Activated CD4-positive, CD25-positive, alpha-beta regulatory T cell treated with anti-CD3 and anti-CD28 coated beads, Interleukin-2, amount 50 U/mL, for 72 hours (primary cell): ENCODE measurements at regions not wholly inside any gene's neighbourhood (a gene's known extent, or its start where the extent isn't known, plus 50 kb on each side); places are given as distances from the start of the nearest gene placed in this dataset.

Experiments
- DNase-seq: peaks from one replicate; pipeline ENCODE4 v3.0.0; 2021

- no peak for DNase-seq
Measured at GRCh38 chrX:131910586-131910985, 112.5 kb upstream of the STK26 start.

GRCh38 chrX:131915488-131915887 lies 107.6 kb upstream of the STK26 start:
- DNase-seq, result no peak

DNA sequence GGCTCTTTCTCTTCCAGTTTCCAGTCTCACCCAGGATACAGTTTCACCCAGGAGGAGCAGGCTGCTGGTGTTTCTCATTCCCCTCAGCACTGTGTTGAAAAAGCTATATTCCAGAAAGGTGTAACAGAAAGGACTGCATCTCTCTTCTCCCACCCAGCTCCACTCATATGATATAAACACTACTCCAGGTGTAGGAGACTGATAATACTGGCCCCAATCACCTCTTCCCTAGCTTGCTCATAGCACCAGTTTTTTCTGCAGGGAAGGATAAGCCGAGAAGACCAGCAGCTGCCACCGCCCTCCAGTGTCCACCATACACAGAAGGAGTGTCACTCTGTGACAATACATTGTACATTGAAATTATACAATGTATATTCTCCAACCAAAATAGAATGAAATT lies 105.5 kb upstream of the STK26 start:
- DNase-seq, result no peak

- DNase-seq, result no peak
Measured at GRCh38 chrX:131918839-131919238, 104.3 kb upstream of the STK26 start.

- no peak for DNase-seq
Measured at GRCh38 chrX:131923614-131924250, 99.4 kb upstream of the STK26 start.

DNA sequence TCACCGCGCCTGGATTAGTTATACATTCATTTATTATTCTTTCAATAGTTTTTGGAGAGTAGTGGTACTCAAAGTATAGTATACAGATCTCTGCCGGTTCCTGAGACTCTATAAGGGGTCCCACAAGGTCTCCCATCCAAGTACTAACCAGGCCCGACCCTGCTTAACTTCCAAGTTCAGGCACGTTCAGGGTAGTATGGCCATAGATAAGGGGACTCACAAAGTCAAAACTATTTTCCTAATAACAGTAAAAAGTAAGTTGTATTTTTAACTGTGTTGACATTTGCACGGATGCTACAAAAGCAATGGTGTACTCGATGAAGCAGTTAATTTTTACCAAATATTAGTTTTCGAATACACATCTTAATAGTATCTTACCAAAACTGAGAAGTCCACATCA lies 84.4 kb upstream of the STK26 start:
- no peak for DNase-seq

GRCh38 chrX:131942034-131942433 lies 81.1 kb upstream of the STK26 start:
- no peak for DNase-seq

DNA sequence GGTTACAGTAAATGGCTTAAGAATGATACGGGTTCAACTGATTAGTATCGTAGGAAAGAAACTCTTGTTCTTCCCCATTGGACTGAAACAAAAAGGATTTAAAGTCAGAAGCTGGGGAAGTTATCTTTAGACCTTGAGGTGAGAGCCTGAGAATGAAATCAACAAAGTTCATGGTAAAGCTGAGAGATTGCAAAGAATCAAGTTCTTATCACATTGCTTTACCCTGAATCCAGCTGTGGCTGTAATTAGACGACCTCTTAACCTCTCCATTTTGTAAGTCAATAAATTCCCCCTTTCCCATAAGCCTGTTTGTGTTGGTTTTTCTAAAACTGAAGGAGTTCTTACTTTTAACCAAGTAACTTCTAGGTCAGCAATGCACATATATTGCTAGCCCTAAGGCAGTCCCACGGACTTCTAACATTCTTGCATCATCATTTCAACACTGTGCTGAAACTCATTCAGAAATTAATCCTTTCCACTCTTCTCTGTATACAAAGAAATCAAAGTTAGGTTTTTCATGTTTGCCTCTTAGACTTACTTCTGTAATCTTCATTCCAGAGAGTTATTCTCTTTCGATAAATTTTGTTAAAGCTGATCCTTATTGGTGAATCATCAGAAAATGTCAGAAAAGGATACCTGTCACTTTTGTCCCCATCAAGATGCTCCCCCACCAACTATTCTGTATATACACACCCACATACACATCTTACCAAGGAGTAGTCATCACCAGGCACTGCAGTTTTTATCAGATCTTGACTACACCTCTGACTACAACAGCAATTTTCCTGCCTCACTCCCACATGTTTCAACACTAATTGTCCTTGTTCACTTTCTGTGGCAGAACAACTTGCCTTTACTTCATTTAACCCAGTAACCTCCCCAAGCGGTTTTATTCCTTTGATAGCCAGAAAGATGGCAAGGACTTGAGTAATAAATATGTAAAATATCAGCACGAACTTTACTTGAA lies 77.9 kb upstream of the STK26 start:
- no peak for DNase-seq

DNA sequence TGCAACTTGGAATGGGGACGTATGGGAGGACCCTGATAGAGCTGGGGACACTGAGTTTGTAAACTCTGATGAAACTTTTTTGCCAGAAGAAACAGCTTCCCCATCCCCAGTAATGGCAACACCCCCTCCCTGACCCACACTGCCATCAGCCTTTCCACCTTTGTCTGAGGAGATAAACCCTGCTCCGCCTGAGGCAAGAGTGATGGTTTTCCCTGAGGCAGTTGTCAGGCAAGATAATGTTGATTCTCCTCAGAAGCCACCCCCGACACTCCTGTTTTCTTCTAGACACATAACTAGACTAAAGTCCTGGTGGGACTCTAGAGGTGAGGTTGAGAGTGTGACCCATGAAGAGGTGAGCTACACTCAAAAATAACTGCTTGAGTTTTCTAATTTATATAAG lies 71.9 kb upstream of the STK26 start:
- no peak for DNase-seq

DNA sequence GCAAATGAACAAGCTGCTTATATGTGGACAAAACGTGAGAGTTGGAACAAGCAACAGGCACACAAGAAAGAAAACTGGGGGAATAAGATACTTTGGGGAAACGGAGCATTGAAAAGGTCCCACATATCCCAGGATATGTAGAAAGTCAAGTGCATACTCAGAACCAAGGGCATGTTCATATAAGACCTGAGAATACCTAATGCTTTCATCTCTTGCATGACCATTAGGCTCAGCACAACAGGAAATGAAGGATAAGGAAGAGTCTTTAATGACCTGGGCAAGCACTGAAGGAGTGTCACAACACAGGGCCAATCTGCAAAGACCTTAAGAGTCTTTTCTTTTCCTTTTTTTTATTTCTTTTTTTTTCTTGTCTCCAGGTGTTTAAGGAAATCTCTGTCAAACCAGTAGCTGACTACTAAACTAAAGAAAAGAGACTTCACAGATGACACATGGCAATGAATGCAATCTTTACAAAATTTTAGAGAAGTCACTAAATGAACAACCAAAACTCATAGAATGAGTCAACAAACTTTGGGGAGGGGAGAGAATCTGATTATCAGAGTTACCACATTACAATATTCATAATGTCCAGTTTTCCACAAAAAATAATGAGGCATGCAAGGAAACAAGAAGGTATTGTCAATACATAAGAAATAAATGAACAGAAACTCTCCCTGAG lies 67.9 kb upstream of the STK26 start:
- no peak for DNase-seq

DNA sequence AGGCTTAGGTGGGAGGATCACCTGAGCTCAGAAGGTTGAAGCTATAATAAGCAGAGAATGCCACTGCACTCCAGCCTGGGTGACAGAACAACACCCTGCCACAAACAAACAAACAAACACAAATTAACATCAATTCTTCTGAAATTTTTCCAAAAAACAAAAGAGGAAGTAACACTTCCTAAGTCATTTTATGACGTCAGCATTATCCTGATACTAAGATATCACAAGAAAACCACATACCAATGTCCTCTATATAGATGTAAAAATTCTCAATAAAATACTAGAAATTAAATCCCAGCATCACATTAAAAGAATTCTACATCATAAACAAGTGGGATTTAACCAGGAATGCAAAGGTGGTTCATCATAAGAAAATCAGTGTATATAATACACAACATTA lies 64.4 kb upstream of the STK26 start:
- no peak for DNase-seq

GRCh38 chrX:131970347-131970746 lies 52.8 kb upstream of the STK26 start:
- DNase-seq, result no peak
